ENCODE measurements at regions not wholly inside any gene's neighbourhood (a gene's known extent, or its start where the extent isn't known, plus 50 kb on each side); places are given as distances from the start of the nearest gene placed in this dataset.

GRCh38 chr5:174837919-174838902, 113.8 kb downstream of the MSX2 start:
- Histone ChIP-seq H3K9me3 (no peaks in the 10 kb centered on the region), H3K4me3 (no peak overlapping the region), H3K36me3 (no peaks in the 10 kb centered on the region), H3K27ac (no peak overlapping the region), H3K4me1 (no peaks in the 10 kb centered on the region), H3K27me3 (no peaks in the 10 kb centered on the region)
- TF ChIP-seq CTCF (IDR thresholded peaks at IDR 0.05) (peak in 1 of 4 donors; percentile 26), POLR2A (IDR thresholded peaks at IDR 0.05) (no peak)
- no peak for ATAC-seq
- intact Hi-C loops (cut with DNase I): no loop called here
- no peak for DNase-seq
- 23% methylated on average over 8 of the region's 8 CpGs for WGBS (ENCODE audit: insufficient coverage, low coverage, low lambda C conversion rate, missing lambda C conversion rate)

GRCh38 chr5:174834081-174834480, 109.7 kb downstream of the MSX2 start:
- 43% methylated on average over 4 of the region's 5 CpGs for WGBS (ENCODE audit: insufficient coverage, low coverage, low lambda C conversion rate, missing lambda C conversion rate)
- no peaks in the 10 kb centered on the region for H3K4me1 ChIP-seq
- DNase-seq (no peak), ATAC-seq (no peak)
- no peaks in the 10 kb centered on the region for H3K9me3 ChIP-seq
- no peak overlapping the region for H3K27ac ChIP-seq
- no peak overlapping the region for H3K4me3 ChIP-seq
- no peaks in the 10 kb centered on the region for H3K36me3 ChIP-seq
- intact Hi-C loops (cut with DNase I): no loop called here
- no peaks in the 10 kb centered on the region for H3K27me3 ChIP-seq
- TF ChIP-seq CTCF (IDR thresholded peaks at IDR 0.05): no peak
- TF ChIP-seq POLR2A (IDR thresholded peaks at IDR 0.05): no peak

- Histone ChIP-seq H3K27me3 (no peaks in the 10 kb centered on the region), H3K4me3 (no peak overlapping the region), H3K4me1 (no peaks in the 10 kb centered on the region), H3K9me3 (no peaks in the 10 kb centered on the region), H3K36me3 (no peaks in the 10 kb centered on the region), H3K27ac (no peak overlapping the region)
- no peak for ATAC-seq
- TF ChIP-seq POLR2A (IDR thresholded peaks at IDR 0.05) (no peak), CTCF (IDR thresholded peaks at IDR 0.05) (no peak)
- 39% methylated on average over 2 of the region's 2 CpGs for WGBS (ENCODE audit: insufficient coverage, low coverage, low lambda C conversion rate, missing lambda C conversion rate)
- no peak for DNase-seq
- intact Hi-C loops (cut with DNase I): no loop called here
Observed at GRCh38 chr5:174832811-174833210, 108.4 kb downstream of the MSX2 start.

GRCh38 chr5:174832025-174832424, 107.6 kb downstream of the MSX2 start:
- Histone ChIP-seq H3K36me3 (no peaks in the 10 kb centered on the region), H3K27ac (no peak overlapping the region), H3K27me3 (no peaks in the 10 kb centered on the region), H3K4me3 (no peak overlapping the region), H3K4me1 (no peaks in the 10 kb centered on the region), H3K9me3 (no peaks in the 10 kb centered on the region)
- no peak for ATAC-seq
- no peak for DNase-seq
- 4% methylated on average over 3 of the region's 3 CpGs for WGBS (ENCODE audit: insufficient coverage, low coverage, low lambda C conversion rate, missing lambda C conversion rate)
- intact Hi-C loops (cut with DNase I): no loop called here
- TF ChIP-seq POLR2A (IDR thresholded peaks at IDR 0.05) (no peak), CTCF (IDR thresholded peaks at IDR 0.05) (no peak)

Data from right lobe of liver (tissue), 6 donors.